Right lobe of liver (tissue), 4 donors: ENCODE measurements at regions not wholly inside any gene's neighbourhood (a gene's known extent, or its start where the extent isn't known, plus 50 kb on each side); places are given as distances from the start of the nearest gene placed in this dataset.

ENCODE experiments used
- CTCF ChIP-seq, 4 donors: fragments of 200-600 bp in 3 of 4; fragments of 450-650 bp in 1 of 4; IDR thresholded peaks; one replicate each; pipeline versions ENCODE4 v1.5.1 to v1.8.0; 2016 to 2022; ENCODE audit warnings: antibody characterized with exemption in 4 of 4, mild to moderate bottlenecking in 2 of 4
- POLR2A ChIP-seq: fragments of 450-650 bp; IDR thresholded peaks from one replicate; pipeline ENCODE4 v1.6.1; 2017; ENCODE audit warnings: antibody characterized with exemption, mild to moderate bottlenecking
- donor health status: DM: no; HTN: no; CAD: no.
- donor health status: DM: no; HTN: no; CAD: no.
- donor health status: DM: no; HTN: yes; CAD: no.

GRCh38 chr18:44579745-44580144 lies 100.9 kb upstream of the SETBP1 start:
- TF ChIP-seq CTCF (IDR thresholded peaks at IDR 0.05): no peak
- TF ChIP-seq POLR2A: no peak
